ENCODE measurements at regions not wholly inside any gene's neighbourhood (a gene's known extent, or its start where the extent isn't known, plus 50 kb on each side); places are given as distances from the start of the nearest gene placed in this dataset.

DNA sequence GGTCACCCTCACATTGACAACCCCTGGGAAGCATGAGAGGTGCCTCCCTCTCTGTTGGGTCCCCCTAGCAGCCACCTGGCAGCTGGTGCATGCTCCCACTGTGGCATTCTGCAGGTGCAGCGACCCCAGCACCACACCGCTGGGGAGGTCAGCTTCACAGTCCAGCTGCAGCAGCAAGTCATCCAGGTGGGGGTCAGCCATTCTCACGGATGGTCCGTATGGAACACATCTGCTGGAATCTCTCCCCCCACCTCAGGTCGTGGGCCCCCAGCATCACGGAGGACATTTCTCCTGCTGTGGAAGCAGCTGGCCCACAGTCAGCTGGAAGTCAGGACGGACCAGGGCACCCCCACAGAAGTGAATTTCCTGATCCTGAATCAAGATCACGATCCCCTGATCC, 201.3 kb downstream of the COG6 start:
- Histone ChIP-seq H3K27me3 (no peaks in the 10 kb centered on the region), H3K9me3 (no peaks in the 10 kb centered on the region), H3K36me3 (no peaks in the 10 kb centered on the region), H3K27ac (no peak overlapping the region), H3K4me3 (no peak overlapping the region), H3K4me1 (no peaks in the 10 kb centered on the region)
- TF ChIP-seq POLR2A (IDR thresholded peaks at IDR 0.05) = no peak
- TF ChIP-seq POLR2AphosphoS5 (IDR thresholded peaks at IDR 0.05) = no peak
- TF ChIP-seq, protein P1, sequence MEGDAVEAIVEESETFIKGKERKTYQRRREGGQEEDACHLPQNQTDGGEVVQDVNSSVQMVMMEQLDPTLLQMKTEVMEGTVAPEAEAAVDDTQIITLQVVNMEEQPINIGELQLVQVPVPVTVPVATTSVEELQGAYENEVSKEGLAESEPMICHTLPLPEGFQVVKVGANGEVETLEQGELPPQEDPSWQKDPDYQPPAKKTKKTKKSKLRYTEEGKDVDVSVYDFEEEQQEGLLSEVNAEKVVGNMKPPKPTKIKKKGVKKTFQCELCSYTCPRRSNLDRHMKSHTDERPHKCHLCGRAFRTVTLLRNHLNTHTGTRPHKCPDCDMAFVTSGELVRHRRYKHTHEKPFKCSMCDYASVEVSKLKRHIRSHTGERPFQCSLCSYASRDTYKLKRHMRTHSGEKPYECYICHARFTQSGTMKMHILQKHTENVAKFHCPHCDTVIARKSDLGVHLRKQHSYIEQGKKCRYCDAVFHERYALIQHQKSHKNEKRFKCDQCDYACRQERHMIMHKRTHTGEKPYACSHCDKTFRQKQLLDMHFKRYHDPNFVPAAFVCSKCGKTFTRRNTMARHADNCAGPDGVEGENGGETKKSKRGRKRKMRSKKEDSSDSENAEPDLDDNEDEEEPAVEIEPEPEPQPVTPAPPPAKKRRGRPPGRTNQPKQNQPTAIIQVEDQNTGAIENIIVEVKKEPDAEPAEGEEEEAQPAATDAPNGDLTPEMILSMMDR (IDR thresholded peaks at IDR 0.05) = no peak
- intact Hi-C loops (cut with DNase I; ENCODE audit: low total_unique reads) = no loop called here
- DNase-seq (ENCODE audit: low spot score in 2 of 2) = no peak

DNA sequence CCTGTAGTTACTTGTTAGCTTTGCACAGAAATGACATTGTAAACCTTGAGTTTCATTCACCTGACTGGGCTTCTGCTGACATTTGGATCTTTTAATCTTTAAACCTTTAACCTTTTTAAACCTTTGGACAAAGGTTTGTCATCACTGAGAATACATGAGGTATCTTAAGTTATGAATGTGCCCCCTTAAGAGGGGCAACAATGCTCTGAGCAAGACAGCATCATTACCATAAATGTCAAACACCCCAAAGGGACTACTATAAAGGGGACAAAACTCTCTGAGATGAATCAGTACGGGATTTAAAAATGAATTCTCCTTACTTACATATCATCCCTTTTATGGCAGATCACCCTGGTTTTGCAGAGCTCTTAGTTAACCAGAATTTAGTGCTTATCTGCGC, 203.3 kb downstream of the COG6 start:
- H3K27ac ChIP-seq = no peak overlapping the region
- no peaks in the 10 kb centered on the region for H3K27me3 ChIP-seq
- intact Hi-C loops (cut with DNase I; ENCODE audit: low total_unique reads) = no loop called here
- no peaks in the 10 kb centered on the region for H3K36me3 ChIP-seq
- H3K9me3 ChIP-seq = no peaks in the 10 kb centered on the region
- no peak for DNase-seq (ENCODE audit: low spot score in 2 of 2)
- TF ChIP-seq POLR2A (IDR thresholded peaks at IDR 0.05) (no peak), POLR2AphosphoS5 (IDR thresholded peaks at IDR 0.05) (no peak)
- TF ChIP-seq, protein P1 (IDR thresholded peaks at IDR 0.05) = no peak
- no peaks in the 10 kb centered on the region for H3K4me1 ChIP-seq
- H3K4me3 ChIP-seq = no peak overlapping the region

DNA sequence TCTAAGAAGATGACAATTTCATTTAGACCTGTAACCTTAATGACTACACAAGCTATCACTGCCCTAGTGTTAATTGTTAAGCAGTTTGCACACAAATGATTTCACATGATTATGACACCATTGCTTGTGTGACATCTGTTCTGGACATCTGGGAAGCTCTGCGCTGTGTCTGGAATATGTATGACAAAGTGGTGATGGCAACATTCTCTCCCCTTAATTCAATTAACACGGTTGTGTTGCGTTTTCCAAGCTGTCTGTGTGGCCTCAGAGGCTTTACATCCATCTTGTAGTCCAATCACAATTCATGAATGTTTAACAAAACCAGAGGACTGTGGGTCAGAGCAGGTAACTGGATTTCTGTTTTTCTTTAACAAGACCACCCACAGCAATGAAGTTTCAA, 204.4 kb downstream of the COG6 start:
- intact Hi-C loops (cut with DNase I; ENCODE audit: low total_unique reads) = no loop called here
- Histone ChIP-seq H3K4me3 (no peak overlapping the region), H3K4me1 (no peaks in the 10 kb centered on the region), H3K9me3 (no peaks in the 10 kb centered on the region), H3K27ac (no peak overlapping the region), H3K27me3 (no peaks in the 10 kb centered on the region), H3K36me3 (no peaks in the 10 kb centered on the region)
- DNase-seq (ENCODE audit: low spot score in 2 of 2) = no peak
- TF ChIP-seq, protein P1 (IDR thresholded peaks at IDR 0.05) = no peak
- TF ChIP-seq POLR2A (IDR thresholded peaks at IDR 0.05) (no peak), POLR2AphosphoS5 (IDR thresholded peaks at IDR 0.05) (no peak)

DNA sequence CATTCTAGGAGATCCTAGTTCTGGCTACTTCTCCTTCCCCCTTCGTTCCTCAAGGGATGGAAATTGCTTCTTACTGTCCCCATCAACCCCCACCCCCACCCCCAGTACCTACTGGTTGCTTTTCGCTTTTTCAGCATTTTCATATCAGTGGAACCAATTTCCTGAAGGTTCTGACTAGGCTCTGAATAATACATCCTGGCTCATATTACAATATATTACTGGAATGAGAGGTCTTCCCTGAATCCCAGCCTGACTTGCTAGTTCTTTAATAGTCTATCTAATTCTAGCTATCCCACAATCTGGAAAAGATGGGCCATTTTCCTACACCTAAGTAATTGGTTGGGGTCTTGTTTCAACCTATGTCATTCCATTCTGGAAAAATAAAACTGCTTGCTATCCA, 207.4 kb downstream of the COG6 start:
- H3K27ac ChIP-seq = no peak overlapping the region
- H3K4me1 ChIP-seq = no peaks in the 10 kb centered on the region
- intact Hi-C loops (cut with DNase I; ENCODE audit: low total_unique reads) = no loop called here
- H3K9me3 ChIP-seq = no peaks in the 10 kb centered on the region
- no peak overlapping the region for H3K4me3 ChIP-seq
- DNase-seq (ENCODE audit: low spot score in 2 of 2) = no peak
- TF ChIP-seq POLR2AphosphoS5 (IDR thresholded peaks at IDR 0.05) (no peak), POLR2A (IDR thresholded peaks at IDR 0.05) (no peak)
- TF ChIP-seq, protein P1 (IDR thresholded peaks at IDR 0.05) = no peak
- no peaks in the 10 kb centered on the region for H3K27me3 ChIP-seq
- H3K36me3 ChIP-seq = no peaks in the 10 kb centered on the region

DNA sequence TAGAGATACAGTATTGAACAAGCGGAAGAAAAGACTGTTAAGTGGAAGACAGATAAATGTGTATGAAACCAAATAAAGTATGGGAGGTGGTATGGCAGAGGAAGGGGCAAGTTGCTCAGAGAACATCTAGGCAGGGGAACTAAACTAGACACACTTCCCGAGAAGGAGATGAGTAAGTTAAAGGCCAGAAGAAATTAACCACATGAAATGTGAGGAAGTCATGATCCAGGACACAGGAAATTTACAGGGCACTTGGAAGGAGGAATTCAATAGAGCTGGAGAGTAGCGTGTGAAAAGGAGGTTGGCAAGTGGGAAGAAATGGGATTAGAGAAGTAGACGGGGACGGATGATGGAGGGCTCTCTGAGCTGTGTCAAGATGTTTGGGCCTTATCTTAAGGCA, 208.8 kb downstream of the COG6 start:
- Histone ChIP-seq H3K36me3 (no peaks in the 10 kb centered on the region), H3K4me1 (no peaks in the 10 kb centered on the region), H3K4me3 (no peak overlapping the region), H3K9me3 (no peaks in the 10 kb centered on the region), H3K27me3 (no peaks in the 10 kb centered on the region), H3K27ac (no peak overlapping the region)
- intact Hi-C loops (cut with DNase I; ENCODE audit: low total_unique reads) = no loop called here
- TF ChIP-seq POLR2AphosphoS5 (IDR thresholded peaks at IDR 0.05) = no peak
- TF ChIP-seq POLR2A (IDR thresholded peaks at IDR 0.05) = no peak
- TF ChIP-seq, protein P1 (IDR thresholded peaks at IDR 0.05) = no peak
- DNase-seq (ENCODE audit: low spot score in 2 of 2) = no peak

Measured in breast epithelium (tissue), 4 donors.